HG02623 (cell line): ENCODE measurements at regions not wholly inside any gene's neighbourhood (a gene's known extent, or its start where the extent isn't known, plus 50 kb on each side); places are given as distances from the start of the nearest gene placed in this dataset.

Experiments
- ATAC-seq: cut with Tn5 transposase; IDR thresholded peaks from one replicate; pipeline ENCODE4 v1.9.1; 2021; ENCODE audit warnings: moderate library complexity; ENCODE audit not compliant: unreplicated experiment

DNA sequence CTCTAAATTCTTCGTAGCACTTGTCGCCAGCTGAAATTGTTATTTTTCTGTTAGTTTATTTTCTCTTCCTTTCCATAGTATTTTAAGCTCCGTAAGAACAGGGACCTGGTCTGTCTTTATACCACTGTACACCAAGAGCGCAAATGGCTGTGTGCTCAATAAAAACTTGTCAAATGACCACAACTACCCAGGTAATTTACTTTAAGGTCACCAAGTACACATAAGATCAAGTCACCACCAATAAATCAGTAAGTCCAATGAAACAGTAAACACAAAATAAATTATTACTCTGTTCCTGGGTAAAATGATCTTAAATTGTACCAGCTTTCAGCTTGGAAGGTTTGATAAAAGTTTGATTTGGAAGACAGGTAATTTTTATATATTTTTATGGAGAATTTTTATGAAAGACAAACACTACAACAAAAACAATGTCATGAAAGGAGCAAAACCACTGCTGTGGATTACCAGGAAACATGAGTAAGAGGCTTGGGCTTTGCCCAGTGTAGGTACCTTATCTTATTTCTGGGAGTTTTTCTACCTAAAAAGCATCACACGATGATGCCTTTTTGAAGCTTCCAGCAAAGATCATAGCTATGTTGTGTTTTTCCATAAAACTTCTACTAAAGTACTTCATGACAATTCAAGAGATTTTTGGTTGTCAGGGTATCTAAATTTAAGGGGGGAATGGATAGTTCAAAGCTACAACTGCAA lies 406.8 kb downstream of the SHQ1 start:
- no peak for ATAC-seq

DNA sequence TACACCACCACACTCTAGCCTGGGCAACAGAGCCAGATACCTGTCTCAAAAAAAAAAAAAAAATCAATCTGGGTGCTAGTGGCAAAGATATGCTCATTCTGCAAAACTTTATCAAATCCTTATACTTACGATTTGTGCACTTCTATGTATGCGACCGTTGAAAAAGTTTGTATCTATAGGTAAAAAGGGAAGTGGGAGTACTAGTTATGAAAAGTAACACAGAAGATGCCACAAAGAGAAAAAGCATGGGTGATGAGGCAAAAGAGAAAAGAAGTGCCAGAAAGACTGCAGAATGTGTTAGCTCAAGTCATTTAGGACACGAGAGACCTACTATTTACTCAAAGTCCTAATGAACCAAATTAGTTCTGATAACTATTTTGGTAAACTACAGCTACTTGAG lies 407.8 kb downstream of the SHQ1 start:
- ATAC-seq: peak; percentile 54

DNA sequence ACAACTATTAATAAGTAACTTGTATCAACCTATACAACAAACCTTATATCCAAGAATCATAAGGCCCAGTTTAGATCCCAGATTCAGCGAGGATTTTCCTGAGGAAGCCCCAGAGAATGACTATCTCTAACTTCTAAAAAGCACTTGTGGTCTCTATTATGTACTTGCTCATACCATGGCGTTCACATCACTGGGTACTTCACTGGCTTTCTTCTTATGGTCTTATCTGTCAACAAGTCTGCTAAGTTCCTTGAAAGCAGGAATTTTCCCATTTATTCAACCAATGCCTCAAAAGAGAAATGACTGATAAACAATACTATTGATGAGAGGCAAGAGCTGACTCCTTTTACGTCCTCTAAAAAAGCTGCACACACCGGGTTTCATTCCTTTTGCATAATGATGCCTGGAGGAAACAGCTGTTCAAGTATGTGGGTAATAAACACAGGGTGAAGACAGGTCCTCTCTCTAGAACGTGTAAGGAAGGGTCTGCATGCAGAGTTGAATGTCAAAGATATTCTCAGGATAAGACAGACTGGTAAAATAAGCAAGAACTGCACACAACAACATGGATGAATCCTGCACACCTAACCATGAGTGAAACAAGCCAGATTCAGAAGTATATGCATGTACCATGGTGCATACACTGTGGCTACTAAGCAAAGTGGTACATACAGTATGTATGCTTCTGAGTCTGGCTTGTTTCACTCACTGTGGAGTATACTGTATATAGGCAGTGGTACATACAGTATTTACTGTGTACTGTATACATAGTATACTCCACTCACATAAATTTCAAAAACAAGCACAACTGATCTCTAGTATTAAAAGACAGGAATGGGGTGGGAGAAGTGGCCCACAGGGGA lies 408.7 kb downstream of the SHQ1 start:
- ATAC-seq: peak; percentile 69

DNA sequence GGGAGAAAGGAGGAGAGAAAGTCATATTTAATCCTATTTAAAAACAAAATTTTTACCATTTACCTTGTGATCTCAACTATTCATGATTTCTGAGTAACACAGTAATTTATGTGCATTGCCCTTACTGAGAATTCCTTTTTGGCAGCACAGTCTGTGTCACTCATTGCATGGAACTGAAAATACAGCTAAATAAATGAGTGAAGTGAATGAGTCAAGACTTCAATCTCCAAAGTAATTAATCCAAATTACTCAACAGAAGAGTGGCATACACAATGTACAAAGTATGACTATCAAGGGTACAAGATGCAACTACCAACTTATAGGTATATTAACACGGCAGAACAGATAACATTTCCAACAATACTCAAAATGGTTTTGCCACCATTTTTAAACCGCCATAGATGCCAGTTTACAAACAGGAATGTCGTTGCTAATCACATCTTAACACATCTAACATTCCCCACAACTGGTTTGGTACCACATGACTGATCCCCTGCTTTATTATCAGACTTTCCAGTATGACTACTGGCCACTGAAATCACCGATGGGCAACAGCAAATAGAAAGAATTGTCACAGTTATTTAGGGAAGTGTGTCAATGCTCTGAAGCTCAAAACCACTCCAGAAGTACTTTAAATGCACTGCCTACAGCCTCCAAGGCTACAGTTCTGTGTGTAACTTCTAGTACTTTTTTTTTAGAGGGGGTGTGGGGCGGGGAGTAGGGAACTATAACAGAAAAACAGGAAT lies 410.4 kb downstream of the SHQ1 start:
- no peak for ATAC-seq

DNA sequence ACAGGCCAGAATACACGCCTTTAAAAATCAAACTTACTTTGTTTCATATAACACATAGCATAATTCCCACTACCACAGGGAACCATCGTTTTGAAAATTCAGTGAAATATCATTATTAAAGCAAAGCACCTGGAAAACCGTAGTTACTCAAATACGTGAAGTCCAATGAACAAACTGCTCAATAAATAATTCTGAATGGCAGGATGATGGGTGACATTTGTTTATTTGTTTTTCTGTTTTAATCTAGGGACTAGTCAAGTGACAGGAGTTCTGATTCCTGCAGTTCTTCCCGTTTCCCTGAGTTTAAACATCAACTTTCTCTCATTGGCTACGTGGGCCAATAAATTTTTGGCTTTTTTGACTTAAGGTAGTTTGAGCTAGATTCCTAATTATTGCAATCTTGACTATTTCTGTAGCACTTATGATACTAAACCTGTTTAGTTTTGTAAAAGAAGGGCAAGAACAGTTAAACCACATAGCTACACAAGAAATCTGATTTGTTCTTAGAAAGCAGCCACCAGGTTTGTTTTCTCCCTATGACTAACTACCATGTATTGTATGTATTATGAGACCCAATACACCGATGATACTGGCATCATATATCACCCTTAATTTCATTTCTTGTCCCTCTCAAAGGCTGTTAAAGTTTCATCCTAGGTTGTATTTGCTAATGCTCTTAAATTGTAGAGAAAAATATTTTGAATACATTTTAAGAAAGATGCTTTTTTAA lies 411.2 kb downstream of the SHQ1 start:
- ATAC-seq: no peak

DNA sequence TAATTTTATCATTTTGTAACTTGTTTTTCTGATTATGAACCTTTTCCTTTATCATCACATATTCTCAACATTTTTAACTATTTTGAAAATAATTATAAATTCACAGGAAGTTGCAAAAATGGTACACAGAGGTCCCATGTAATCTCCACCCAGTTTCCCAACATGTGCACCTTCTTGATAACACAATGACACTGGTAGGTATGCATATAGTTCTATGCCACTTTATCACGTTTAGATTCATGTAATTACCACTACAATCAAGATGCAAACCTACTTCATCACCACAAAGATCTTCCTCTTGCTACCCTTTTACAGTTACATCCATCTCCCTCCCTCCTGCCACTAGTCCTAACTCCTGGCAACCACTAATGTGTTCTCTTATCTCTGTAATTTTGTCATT lies 413.9 kb downstream of the SHQ1 start:
- no peak for ATAC-seq

DNA sequence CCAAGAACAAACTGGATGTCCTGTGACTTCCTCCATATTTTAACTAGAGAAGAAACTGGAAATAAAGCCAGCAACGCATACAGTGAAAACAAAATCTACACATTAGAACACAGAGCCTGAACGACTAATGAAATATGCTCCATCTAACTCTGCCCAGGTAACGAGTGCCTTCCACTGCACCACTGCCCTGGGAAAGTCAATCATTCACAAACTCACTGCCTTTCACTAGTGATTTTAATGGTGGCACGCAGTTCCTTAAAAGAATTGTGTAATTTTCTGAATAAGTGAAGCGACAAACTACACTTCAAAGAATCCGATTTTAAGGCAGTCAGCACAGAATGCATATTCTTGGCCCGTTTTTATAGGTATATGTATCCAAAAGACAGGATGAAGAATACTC lies 416.0 kb downstream of the SHQ1 start:
- ATAC-seq: no peak

DNA sequence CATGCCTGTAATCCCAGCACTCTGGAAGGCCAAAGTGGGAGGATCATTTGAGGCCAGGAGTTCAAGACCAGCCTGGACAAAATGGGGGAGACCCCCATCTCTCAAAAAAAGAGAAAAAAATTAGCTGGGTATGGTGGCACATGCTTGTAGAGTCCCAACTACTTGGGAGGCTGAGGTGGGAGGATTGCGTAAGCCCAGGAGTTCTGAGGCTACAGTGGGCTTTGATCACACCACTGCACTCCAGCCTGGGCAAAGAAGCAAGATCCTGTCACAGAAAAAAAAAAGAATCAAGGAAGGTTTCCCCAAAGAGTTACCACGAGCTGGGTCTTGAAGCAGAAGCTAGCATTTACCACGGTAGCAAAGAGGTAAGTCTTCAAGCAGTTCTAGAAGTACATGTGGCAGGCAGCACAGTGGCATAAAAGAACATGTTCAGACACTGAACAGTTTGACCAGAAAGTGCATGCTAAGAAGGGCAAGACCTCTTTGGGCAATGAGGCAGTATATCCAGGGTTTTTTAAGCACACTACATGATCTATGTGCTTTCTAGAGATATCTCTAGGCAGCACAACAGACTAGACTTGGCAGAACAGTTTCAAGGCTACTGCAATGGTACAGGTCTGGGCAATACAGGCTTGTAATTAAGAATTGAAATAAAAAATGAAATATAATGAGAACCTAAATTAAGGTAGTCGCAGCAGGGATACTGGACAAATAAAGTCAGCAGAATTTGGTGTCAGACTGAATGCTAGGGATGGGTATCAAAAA lies 418.5 kb downstream of the SHQ1 start:
- ATAC-seq: no peak

DNA sequence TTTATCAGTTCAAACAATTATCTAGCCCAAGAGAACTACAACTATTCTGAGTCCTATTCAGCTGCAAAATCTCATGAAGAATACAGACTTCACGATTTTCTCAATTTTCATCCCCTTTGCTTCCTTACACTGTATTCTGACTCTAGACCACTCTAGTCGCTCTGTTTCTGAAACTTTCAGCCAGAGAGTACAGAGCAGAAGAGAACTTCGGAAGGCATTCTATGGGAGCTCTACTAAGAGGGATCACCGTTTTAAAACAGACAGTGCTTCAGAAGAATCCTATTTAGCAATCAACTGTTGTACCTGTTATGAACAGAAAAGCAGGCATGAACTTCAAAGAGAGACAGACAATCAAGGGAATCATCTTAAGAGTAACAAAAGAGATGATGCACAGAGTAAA lies 419.4 kb downstream of the SHQ1 start:
- no peak for ATAC-seq

DNA sequence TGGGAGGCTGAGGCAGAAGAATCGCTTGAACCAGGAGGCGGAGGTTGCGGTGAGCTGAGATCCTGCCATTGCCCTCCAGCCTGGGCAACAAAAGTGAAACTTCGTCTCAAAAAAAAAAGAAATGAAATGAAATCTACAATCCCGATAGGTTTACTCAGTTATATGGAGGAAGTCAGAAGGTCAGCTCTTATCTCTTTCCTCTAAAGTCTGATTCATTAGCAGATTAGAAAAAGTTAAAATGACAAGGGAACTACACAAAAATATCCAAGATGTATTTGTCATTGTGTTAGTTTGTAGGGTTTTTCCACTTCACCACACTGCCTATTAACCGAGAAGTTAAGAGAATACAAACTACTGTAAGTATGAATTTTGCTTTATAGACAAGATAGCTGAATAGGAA lies 420.6 kb downstream of the SHQ1 start:
- no peak for ATAC-seq

DNA sequence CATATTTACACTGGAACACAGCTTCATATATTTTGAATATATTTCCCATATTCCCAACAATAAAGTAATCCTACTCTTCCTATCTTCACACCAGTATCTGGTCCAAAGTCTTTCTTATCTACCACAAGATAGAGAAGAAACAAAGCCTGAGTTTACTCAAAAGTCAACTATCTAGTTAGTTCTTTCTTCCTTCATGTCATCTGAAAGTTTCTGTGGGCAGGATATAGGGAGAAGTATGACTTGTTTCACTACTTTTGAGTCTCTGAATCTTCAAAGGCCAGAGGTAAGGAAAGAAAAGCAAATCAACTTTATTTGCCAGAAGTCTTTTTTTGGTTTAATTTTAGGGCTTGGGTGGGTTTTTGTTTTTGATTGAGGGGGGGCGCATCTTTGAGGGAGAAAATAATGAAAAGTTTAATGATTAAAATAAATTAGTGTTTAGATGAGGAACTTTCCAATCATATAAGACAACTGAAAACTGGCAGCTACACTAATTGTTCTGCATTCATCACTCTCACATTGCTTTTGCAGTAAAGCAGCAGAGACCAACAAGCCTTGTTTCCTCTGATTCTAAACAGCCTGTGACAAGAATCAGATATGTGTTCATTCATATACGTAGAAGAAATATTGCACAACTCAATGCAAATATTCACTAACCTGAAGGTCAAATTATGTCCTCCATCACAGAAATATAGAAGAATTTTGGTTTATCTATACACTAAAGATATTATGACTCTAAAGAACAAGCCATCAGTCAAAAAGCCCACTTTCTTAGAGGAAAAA lies 421.4 kb downstream of the SHQ1 start:
- ATAC-seq: peak; percentile 64

DNA sequence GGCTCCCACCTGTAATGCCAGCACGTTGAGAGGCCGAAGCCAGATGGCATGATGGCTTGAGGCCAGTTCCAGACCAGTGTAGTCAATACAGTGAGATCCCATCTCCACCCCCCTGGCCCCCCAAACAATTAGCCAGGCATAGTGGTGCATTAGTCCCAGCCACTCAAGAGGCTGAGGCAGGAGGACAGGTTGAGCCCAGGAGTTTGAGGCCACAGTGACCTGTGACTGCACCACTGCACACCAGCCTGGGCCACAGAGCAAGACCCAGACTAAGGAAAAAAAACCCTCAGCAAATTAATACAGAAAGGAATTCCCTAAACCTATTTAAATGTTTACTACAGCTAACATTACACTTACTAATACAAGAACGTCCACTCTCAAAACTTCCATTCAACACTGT lies 424.6 kb downstream of the SHQ1 start:
- no peak for ATAC-seq

DNA sequence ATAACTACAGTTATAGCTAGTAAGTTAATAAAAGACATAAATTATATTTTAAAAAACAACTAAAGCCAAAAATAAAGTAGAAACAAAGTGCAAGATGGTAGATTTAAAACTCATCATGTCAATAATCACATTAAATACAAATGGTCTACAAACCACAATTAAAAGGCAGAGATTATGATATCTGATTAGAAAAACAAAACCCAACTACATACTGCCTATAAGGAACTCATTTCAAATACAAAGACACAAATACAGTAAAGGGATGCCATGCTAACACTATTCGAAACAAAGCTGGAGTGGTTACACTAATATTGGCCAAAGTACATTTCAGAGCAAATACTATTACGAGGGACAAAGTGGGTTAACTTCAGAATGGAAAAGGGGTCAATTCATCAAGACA lies 426.5 kb downstream of the SHQ1 start:
- ATAC-seq: no peak

DNA sequence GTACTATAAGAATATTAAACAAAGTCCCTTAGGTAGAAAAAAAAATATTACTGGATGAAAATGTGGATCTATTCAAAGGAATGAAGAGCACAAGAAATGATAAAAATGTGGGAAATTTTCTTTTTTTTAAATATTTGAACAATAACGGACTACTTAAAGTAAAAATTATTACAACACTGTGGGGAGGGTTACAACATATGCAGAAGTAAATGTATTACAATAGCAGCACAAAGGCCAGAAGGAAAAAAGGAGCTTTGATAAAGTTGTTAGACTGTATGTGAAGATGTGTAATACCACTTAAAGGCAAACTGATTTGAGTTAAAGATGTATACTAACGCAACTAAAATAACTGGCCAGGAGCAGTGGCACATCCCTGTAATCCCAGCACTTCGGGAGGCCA lies 427.1 kb downstream of the SHQ1 start:
- no peak for ATAC-seq

DNA sequence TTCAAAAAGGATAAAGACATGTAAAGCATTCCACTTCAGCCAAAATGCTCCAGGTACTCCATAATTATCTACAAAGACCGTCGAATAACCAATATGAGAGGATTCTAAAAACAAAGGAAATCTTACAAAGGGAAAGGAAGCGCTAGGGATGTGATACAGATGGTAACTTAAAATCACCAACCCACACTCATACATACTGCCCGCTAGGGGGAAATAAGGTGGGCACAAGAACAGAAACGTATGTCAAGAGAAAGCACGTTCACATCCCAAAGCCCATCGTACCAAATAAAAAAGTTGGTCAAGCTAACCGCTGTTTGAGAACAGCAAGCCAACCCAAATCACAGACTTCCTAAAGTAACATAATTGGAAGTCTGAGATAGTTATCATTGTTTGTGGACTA lies 429.4 kb downstream of the SHQ1 start:
- no peak for ATAC-seq

DNA sequence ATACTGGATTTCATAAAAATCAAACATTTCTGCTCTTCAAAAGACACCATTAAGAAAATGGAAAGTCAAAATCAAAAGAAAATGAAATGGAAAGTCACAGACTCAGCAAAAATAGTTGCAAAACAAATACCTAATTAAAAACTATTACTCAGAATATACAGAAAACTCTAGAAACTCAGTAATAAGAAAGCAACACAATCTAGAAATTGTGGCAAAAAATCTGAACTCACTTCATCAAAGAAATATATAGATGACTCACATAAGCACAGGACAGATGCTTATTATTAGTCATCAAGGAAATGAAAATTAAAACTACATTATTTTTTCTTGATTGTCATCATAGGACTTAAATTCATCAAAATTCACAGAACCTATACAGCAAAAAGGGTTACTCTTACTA lies 430.0 kb downstream of the SHQ1 start:
- no peak for ATAC-seq

DNA sequence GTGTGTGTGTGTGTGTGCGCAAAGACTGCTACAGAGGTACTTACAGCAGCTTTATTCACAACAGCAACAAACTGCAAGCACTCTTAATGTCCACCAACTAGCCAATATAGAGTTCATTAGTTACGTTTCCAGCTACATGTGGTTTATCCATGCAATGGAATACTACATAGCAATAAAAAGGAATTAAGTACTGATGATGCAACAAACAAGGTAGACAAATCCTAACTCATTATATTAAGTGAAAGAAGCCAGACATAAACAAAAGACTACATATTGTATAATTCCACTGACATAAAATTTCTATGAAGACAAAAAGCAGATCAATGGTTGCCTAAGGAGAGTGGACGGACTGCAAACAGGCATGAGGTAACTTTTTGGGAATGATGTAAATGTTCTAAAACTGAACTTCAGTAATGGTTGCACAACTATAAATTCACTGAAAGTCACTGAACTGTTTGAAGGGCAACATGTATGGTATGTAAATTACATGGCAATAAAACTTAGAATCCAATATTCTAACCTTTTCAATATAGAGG lies 433.7 kb downstream of the SHQ1 start:
- ATAC-seq: no peak

DNA sequence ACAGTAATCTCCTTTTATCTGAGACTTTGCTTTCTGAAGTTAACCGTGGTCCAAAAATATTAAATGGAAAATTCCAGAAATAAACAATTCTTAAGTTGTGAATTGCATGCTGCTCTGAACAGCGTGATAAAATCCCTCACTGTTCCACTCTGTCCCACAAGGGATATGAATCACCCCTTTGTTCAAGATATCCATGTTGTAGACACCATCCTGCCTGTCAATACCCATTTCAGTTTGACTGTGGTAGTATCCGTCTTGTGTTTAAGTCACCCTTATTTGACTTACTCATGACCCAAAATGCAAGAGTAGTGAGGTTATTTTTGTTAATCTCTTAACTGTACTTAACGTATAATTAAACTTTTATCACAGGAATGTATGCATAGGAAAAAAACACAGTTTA lies 435.0 kb downstream of the SHQ1 start:
- no peak for ATAC-seq

DNA sequence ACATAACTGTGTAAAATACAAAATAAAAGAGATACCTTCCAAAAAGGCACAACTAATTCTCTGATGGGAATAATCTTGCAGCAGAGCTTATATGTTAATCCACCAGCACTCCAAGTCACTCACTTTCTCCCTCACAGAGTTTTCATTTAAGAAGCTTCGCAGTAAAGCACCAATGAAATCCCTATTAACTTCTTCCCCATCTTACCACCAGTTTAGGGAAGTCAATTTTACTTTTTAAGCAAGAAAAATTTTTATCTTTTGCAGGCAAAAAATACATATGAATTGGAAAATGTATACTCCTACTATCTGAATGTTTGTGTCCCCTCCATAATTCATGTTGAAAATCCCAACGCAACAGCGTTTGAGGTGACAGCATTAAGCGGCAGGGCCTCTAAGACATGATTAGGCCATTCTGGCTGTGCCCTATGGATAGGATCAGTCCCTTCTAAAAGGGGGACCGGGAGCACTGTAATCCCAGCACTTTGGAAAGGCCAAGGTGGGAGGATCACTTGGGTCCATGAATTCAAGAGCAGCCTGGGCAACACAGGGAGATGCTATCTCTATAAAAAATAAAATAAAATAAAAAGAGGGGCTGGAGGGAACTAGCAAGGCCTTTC lies 435.8 kb downstream of the SHQ1 start:
- ATAC-seq: no peak
